ENCODE measurements at regions not wholly inside any gene's neighbourhood (a gene's known extent, or its start where the extent isn't known, plus 50 kb on each side); places are given as distances from the start of the nearest gene placed in this dataset.

DNA sequence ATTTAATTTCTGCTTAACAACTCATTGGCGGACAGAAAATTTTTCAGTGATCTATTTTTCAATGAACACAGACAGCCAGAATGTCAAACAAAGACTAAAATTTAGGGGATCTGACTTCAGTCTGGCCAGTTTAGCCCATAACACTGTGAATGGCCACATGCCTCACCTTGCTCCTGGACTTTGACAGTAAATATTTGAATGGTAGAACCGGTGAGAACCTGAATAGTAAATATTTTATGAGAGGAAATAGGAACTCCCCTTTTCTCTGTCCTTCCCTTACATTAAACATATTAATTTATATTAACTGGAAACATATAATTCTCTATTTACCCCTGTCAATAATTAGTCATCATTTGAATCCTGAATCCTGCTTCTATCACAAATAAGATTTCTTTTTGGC lies 942.1 kb downstream of the KCNJ2 start (continued):
- no peak for TF ChIP-seq CHD7 (IDR thresholded peaks at IDR 0.05; ENCODE audit: insufficient replicate concordance, low read length)
- TF ChIP-seq GABPA (IDR thresholded peaks at IDR 0.05; ENCODE audit: borderline replicate concordance, insufficient read depth, low read length): no peak
- TF ChIP-seq SIRT6 (IDR thresholded peaks at IDR 0.05; ENCODE audit: low read length): no peak
- no peak for TF ChIP-seq JUND (IDR thresholded peaks at IDR 0.05; ENCODE audit: low read length)
- TF ChIP-seq EP300 (IDR thresholded peaks at IDR 0.05; ENCODE audit: borderline replicate concordance in 1 of 2, low read depth in 2 of 2, low read length in 2 of 2): no peak
- TF ChIP-seq ASH2L (IDR thresholded peaks at IDR 0.05; ENCODE audit: low read length): no peak
- no peak for TF ChIP-seq SP2 (IDR thresholded peaks at IDR 0.05; ENCODE audit: low read length)
- no peak for TF ChIP-seq ATF2 (IDR thresholded peaks at IDR 0.05; ENCODE audit: low read length)
- TF ChIP-seq POLR2A (IDR thresholded peaks at IDR 0.05; ENCODE audit: control extremely low read depth in 1 of 2, low read depth in 2 of 2, low read length in 2 of 2): no peak
- TF ChIP-seq CBX8 (IDR thresholded peaks at IDR 0.05; ENCODE audit: borderline replicate concordance, low read depth, low read length): no peak
- no peak for TF ChIP-seq EGR1 (IDR thresholded peaks at IDR 0.05; ENCODE audit: borderline replicate concordance, low read depth, low read length)
